T-helper 17 cell (primary cell): ENCODE measurements at regions not wholly inside any gene's neighbourhood (a gene's known extent, or its start where the extent isn't known, plus 50 kb on each side); places are given as distances from the start of the nearest gene placed in this dataset.
"Not testable (repeated sequence)": the region's sequence is repeated elsewhere in the genome, so short reads cannot be mapped to it uniquely, and the experiment has no call there.

Source experiments
- ATAC-seq: fragments of 150-1000 bp; cut with Tn5 transposase; 2 replicates; pipeline ENCODE4 v1.10.0; 2021; ENCODE audit warnings: mild to moderate bottlenecking, moderate library complexity
- DNase-seq, 3 donors: peaks; one replicate each; pipeline versions ENCODE4 v3.0.0 to v3.0.0-alpha.2; 2020 to 2021
- H3K9me3 ChIP-seq: one replicate; pipeline ENCODE4 v1.7.0; 2013; ENCODE audit warnings: low read length, mild to moderate bottlenecking; ENCODE audit not compliant: control insufficient read depth, poor library complexity, severe bottlenecking
- H3K27ac Mint-ChIP-seq: one replicate; pipeline ENCODE4 v1.8.0; 2022; ENCODE audit warnings: mild to moderate bottlenecking, moderate library complexity, mixed read lengths
- H3K27me3 Mint-ChIP-seq: one replicate; pipeline ENCODE4 v1.8.0; 2022; ENCODE audit warnings: mixed read lengths
- H3K36me3 Mint-ChIP-seq: one replicate; pipeline ENCODE4 v1.8.0; 2022; ENCODE audit warnings: low read depth, mixed read lengths
- H3K4me1 Mint-ChIP-seq: one replicate; pipeline ENCODE4 v1.8.0; 2022; ENCODE audit warnings: mild to moderate bottlenecking, mixed read lengths
- H3K4me3 Mint-ChIP-seq: one replicate; pipeline ENCODE4 v1.8.0; 2022; ENCODE audit warnings: mild to moderate bottlenecking, moderate library complexity, mixed read lengths

DNA sequence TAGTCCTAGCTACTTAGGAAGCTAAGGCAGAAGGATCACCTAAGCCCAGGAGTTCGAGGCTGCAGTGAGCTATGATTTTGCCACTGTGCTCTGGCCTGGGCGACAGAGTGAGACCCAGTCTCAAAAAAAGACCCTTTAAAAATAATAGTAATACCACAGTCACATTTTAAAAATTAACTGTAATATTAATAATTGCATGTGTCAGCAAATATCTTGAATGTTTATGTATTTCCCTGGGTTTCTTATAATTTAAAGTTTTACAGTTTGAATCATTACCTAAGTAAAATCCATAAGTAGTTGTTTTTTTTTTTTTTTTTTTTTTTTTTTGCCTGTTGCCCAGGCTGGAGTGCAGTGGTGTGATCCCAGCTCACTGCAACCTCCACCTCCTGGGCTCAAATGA is 69.2 kb downstream of the LYZL2 start:
- Mint-ChIP-seq H3K4me3 (no peak overlapping the region), H3K36me3 (no peaks in the 10 kb centered on the region), H3K4me1 (no peaks in the 10 kb centered on the region), H3K27ac (no peak overlapping the region), H3K27me3 (peaks cover 5% of the 10 kb centered on the region)
- no peaks in the 10 kb centered on the region for H3K9me3 ChIP-seq
- DNase-seq = no peak
- no peak for ATAC-seq

DNA sequence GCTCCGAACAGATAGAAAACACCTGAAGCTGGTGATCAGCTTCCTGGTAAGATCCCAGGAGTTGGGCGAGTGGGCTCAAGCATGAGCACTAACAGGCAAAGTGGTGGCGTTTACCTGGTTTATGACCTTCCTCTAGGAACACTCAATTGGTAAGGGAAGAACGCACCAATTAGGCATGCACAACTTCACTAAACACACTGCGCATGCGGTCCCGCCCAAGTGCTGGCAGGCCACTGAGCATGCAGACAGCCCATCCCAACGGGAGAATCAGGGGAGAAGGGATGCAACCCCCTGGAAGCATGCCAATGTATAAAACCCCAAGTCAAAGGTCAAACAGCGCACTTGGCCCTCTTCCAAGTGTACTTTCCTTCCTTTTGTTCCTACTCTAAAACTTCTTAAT is 70.4 kb downstream of the LYZL2 start:
- Mint-ChIP-seq H3K4me1 (no peaks in the 10 kb centered on the region), H3K27ac (no peak overlapping the region), H3K27me3 (peaks cover 5% of the 10 kb centered on the region), H3K4me3 (no peak overlapping the region), H3K36me3 (no peaks in the 10 kb centered on the region)
- no peaks in the 10 kb centered on the region for H3K9me3 ChIP-seq
- ATAC-seq (no peak), DNase-seq (no peak)

DNA sequence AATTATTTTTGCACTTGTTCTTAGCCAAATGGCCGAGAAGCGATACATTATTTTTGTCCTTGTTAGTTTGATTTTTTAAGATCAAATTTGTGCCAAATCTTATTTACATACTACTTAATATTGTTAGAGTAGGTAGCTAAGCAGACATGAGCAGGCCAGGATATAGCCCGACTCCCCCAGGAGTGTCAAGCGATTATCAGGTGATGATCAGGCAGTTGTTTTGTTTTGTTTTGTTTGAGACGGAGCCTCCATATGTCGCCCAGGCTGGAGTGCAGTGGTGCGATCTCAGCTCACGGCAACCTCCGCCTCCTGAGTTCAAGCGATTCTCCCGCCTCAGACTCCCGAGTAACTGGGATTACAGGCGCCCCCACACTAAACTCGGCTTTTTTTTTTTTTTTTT is 71.1 kb downstream of the LYZL2 start:
- Mint-ChIP-seq H3K27ac (no peak overlapping the region), H3K27me3 (peaks cover 5% of the 10 kb centered on the region), H3K4me3 (no peak overlapping the region), H3K4me1 (no peaks in the 10 kb centered on the region), H3K36me3 (no peaks in the 10 kb centered on the region)
- H3K9me3 ChIP-seq = no peaks in the 10 kb centered on the region
- ATAC-seq = no peak
- no peak for DNase-seq

DNA sequence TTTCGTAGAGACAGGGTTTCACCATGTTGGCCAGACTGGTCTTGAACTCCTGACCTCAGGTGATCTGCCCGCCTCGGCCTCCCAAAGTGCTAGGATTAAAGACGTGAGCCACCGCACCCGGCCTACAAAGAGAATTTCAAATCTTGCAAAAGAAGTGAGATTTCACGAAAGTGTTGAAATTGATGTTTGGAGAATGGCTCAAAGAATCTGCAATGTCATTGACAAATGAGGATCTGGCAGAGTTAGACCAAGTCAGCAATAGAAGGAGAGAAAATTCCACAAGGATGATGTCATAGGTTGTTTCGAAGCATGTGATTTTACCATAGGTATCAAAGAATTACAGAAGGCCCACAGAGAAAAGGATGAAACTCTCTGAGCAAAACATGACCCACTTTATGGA is 71.7 kb downstream of the LYZL2 start:
- no peaks in the 10 kb centered on the region for H3K9me3 ChIP-seq
- no peak for ATAC-seq
- H3K27ac Mint-ChIP-seq = no peak overlapping the region
- H3K4me3 Mint-ChIP-seq = no peak overlapping the region
- no peaks in the 10 kb centered on the region for H3K36me3 Mint-ChIP-seq
- H3K27me3 Mint-ChIP-seq = peaks cover 5% of the 10 kb centered on the region
- no peak for DNase-seq
- no peaks in the 10 kb centered on the region for H3K4me1 Mint-ChIP-seq

DNA sequence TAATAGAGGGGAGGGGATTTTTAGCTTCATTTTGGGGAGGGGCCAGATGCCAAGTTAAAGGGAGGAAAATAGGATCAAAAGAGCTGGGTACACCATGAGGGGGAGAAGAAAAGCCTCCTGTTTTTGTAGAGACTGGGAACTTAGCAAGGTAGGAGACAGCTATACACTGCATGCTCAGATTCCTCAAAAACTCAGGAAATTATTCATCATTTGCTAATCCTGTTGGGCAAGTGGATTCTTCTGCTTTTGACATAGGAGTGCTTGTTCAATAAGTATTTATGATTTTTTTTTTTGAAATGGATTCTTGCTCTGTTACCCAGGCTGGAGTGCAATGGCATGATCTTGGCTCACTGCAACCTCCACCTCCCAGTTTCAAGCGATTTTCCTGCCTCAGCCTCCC is 73.4 kb downstream of the LYZL2 start:
- ATAC-seq (no peak), DNase-seq (no peak)
- Mint-ChIP-seq H3K4me1 (no peaks in the 10 kb centered on the region), H3K27ac (no peak overlapping the region), H3K36me3 (no peaks in the 10 kb centered on the region), H3K27me3 (peaks cover 5% of the 10 kb centered on the region), H3K4me3 (no peak overlapping the region)
- no peaks in the 10 kb centered on the region for H3K9me3 ChIP-seq

DNA sequence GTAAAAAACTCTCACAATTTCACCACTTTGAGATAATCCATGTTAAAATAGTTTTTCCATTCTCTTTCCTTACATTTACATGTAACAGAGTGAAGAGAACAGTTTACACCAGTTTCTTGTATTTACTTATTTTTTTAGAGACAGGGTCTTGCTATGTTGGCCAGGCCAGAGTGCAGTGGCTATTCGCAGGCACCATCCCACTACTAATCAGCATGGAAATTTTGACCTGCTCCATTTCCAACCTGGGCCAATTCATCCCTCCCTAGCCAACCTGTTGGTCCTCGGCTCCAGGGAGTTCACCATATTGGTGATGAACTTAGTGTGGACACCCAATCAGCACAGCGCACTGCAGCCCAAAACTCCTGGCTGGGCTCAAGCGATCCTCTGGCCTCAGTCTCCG is 74.1 kb downstream of the LYZL2 start:
- Mint-ChIP-seq H3K27ac (no peak overlapping the region), H3K4me1 (no peaks in the 10 kb centered on the region), H3K27me3 (no peaks in the 10 kb centered on the region), H3K4me3 (no peak overlapping the region), H3K36me3 (no peaks in the 10 kb centered on the region)
- ATAC-seq (no peak), DNase-seq (no peak)
- H3K9me3 ChIP-seq = no peaks in the 10 kb centered on the region

DNA sequence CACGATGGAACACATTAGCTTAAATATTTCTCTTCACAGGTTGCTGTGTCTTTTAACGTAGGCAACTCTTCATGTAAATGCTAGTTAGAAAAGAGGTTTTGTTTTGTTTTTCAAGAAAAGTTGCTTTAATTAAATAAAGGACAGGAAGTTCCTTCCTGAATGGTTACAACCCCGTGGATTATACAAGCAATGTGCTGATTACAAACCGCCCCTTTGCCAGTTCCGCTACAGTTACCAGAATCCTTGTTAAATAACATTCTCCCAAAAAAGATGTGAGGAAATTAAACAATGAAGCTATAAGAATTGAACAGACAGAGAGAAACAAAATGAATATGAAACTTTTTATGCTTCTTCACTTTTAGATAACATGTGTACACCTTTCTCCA is 75.1 kb downstream of the LYZL2 start:
- no peak for DNase-seq
- Mint-ChIP-seq H3K27ac (no peak overlapping the region), H3K4me1 (no peaks in the 10 kb centered on the region), H3K4me3 (no peak overlapping the region), H3K36me3 (no peaks in the 10 kb centered on the region), H3K27me3 (no peaks in the 10 kb centered on the region)
- H3K9me3 ChIP-seq = no peaks in the 10 kb centered on the region
- no peak for ATAC-seq

DNA sequence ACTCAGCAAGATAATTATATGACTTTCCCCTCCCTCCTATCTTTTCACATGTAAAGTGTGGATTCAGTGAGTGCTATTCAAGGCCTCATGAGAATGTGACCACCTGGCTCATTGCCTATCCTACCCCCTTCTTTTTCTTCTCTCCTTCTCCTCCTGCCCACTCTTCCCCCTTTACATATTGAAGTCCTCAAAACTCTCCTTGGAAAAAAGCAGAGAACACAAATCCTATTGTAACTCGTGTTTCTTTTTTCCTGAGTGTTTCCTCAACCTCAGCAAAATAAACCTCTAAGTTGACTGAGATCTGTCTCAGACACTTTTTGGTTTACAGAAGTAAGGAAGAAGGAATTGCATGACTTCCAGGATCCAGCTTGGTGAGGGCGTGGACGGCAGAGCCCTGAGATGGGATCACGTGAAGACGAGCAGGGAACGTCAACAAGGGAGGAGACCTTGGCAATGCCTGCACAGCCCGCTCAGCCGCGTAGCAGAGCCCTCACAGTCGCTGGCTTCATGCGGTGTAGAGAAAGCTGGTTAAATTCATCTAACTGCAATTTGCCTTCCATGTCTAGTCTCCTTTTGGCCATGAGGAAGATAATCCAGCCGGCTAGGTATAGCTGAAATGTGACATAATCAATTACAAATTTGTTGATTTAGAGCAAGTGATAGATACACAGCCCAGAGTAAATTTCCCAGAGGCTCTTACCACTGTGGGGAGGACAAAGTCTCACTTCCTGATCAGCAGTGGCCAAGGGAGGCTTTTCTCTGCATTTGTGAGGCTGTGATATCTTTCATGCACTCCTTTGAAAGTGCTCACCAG is 75.7 kb downstream of the LYZL2 start:
- ATAC-seq = no peak
- Mint-ChIP-seq H3K4me3 (no peak overlapping the region), H3K4me1 (no peaks in the 10 kb centered on the region), H3K27me3 (no peaks in the 10 kb centered on the region), H3K36me3 (no peaks in the 10 kb centered on the region), H3K27ac (no peak overlapping the region)
- no peak for DNase-seq
- no peaks in the 10 kb centered on the region for H3K9me3 ChIP-seq

DNA sequence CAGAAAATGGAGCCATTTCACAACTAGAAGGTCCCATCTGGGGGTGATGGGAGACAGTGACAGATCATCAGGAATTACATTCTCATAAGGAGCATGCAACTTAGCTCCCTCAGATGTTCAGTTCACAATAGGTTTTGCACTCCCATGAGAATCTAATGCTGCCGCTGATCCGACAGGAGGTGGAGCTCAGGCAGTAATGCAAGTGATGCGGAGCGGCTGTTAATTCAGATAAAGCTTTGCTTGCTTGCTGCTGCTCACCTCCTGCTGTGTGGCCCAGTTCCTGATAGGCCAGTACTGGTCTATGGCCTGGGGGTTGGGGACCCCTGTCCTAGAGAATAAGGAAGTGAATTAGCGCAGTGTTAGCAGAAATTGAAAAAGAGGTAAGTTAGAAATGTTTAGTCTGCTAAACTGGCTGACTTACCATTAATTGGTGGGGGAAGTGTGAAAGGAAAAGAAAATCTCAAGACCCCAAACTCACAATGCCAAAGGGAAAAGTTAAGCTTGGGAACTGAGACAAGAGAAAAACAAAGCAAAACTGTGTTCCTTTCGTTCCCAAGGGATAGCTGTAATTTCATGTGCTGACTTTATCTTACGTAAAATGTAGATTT is 76.4 kb downstream of the LYZL2 start:
- H3K36me3 Mint-ChIP-seq = no peaks in the 10 kb centered on the region
- no peak for DNase-seq
- no peak overlapping the region for H3K27ac Mint-ChIP-seq
- no peaks in the 10 kb centered on the region for H3K9me3 ChIP-seq
- H3K27me3 Mint-ChIP-seq = no peaks in the 10 kb centered on the region
- no peak overlapping the region for H3K4me3 Mint-ChIP-seq
- no peak for ATAC-seq
- H3K4me1 Mint-ChIP-seq = no peaks in the 10 kb centered on the region

DNA sequence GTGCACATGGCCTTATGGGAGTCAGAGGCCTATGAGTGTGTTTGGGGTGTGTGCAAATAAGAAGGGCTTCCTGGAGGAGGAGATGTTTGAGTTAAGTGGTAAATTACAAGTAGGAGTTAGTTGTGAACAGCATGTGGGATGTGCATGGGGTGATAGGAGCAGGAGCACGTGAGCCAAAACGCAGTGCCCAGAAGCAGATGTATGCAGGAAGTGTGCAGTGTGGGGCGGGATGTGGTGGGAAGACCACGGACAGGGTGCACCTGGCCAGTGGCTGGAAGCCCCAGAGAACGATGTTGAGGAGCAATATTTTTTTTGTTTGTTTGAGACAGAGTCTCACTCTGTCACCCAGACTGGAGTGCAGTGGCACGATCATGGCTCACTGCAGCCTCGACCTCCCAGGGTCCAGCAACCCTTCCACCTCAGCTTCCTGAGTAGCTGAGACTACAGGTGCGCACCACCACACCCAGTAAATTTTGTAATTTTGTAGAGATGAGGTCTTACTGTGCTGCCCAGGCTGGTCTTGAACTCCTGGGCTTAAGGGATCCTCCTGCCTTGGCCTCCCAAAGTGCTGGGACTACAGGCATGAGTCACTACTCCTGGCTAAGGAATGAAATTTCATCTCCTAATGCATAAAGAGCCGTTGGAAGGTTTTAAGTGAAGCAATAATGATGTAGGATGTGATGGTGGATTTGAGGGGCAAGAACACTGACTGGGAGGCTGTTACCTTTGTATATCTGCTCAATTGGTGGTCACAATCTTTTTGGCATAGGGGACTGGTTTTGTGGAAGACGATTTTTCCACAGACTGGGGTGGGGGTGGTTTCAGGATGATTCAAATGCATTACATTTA is 78.4 kb downstream of the LYZL2 start:
- Mint-ChIP-seq H3K27ac (no peak overlapping the region), H3K27me3 (peaks cover 3% of the 10 kb centered on the region), H3K4me3 (no peak overlapping the region), H3K4me1 (no peaks in the 10 kb centered on the region), H3K36me3 (no peaks in the 10 kb centered on the region)
- no peak for ATAC-seq
- no peak for DNase-seq
- no peaks in the 10 kb centered on the region for H3K9me3 ChIP-seq

DNA sequence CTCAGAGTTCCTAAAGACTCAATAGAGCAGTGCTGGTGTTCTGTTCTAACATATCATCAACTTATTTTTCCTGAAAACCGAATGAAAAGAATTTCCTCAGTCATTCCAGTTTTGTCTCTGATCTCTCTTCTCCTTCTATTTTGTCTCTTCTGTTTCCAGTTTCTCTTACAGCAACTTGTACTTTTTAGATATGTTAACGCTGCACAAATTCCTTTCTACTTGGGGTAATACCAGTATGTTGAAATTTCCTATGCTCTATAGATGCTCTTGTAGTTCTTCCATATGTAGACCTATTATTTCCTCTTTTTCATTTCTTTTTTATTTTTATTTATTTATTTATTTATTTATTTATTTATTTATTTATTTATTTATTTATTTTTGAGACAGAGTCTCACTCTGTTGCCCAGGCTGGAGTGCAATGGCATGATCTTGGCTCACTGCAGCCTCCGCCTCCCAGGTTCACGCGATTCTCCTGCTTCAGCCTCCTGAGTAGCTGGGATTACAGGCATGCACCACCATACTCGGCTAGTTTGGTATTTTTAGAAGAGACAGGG is 80.3 kb downstream of the LYZL2 start:
- H3K4me3 Mint-ChIP-seq, H3K9me3 ChIP-seq, H3K27me3 Mint-ChIP-seq, ATAC-seq, H3K4me1 Mint-ChIP-seq, H3K27ac Mint-ChIP-seq, DNase-seq, H3K36me3 Mint-ChIP-seq: not testable (repeated sequence)

DNA sequence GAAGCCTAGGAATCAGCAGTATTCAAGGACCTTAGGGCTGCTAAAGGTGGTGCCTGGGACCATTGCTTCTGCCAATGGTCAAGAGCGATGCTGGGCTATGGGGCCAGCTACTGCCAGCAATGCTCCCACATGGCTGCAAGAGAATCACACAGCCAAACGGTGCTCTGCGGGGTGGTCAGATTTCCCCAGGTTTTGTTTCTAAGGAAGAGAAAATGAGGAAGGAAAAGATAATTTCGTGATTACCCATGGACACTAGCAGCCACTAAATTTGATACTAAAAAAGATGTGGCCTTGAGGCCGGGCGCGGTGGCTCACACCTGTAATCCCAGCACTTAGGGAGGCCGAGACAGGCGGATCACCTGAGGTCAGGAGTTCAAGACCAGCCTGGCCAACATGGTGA is 83.0 kb downstream of the LYZL2 start:
- no peak for DNase-seq
- H3K4me1 Mint-ChIP-seq = no peaks in the 10 kb centered on the region
- no peak overlapping the region for H3K27ac Mint-ChIP-seq
- ATAC-seq = no peak
- H3K27me3 Mint-ChIP-seq = peaks cover 4% of the 10 kb centered on the region
- no peaks in the 10 kb centered on the region for H3K9me3 ChIP-seq
- H3K36me3 Mint-ChIP-seq = no peaks in the 10 kb centered on the region
- no peak overlapping the region for H3K4me3 Mint-ChIP-seq

DNA sequence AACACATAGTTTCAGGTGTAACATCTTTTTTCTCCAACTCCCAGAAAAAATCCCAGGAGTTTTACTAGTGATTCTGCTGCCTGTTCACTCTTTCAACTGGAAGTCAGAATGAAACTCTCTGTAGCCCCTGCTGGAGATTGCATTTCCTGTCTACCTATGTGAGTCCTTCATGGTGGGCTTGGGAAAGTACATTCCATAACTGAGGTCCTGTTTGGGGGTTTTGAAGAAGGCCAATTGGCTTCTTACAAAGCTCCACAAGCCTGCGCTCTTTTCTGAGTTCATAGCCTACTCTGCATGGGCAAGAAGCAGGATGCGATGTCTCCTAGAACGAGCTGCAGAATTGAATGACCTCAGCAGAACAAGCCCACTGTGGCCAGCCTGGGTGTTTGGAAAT is 86.7 kb downstream of the LYZL2 start:
- H3K9me3 ChIP-seq = no peaks in the 10 kb centered on the region
- ATAC-seq (no peak), DNase-seq (no peak)
- Mint-ChIP-seq H3K4me1 (no peaks in the 10 kb centered on the region), H3K27ac (no peak overlapping the region), H3K4me3 (no peak overlapping the region), H3K36me3 (no peaks in the 10 kb centered on the region), H3K27me3 (peaks cover 4% of the 10 kb centered on the region)
